Nephron progenitor cell (in vitro differentiated cells): ENCODE measurements at regions not wholly inside any gene's neighbourhood (a gene's known extent, or its start where the extent isn't known, plus 50 kb on each side); places are given as distances from the start of the nearest gene placed in this dataset.

Source experiments
- DNase-seq: peaks from one replicate; pipeline ENCODE4 v3.0.0; 2021
- H3K27ac Mint-ChIP-seq: 2 replicates; pipeline ENCODE4 v1.8.0; 2021; ENCODE audit warnings: mild to moderate bottlenecking, moderate library complexity, mixed read lengths
- H3K27me3 Mint-ChIP-seq: 2 replicates; pipeline ENCODE4 v1.8.0; 2021; ENCODE audit warnings: mild to moderate bottlenecking, low read depth, mixed read lengths; ENCODE audit not compliant: poor library complexity
- H3K36me3 Mint-ChIP-seq: 2 replicates; pipeline ENCODE4 v1.8.0; 2021; ENCODE audit warnings: low read depth, mixed read lengths
- H3K4me1 Mint-ChIP-seq: 2 replicates; pipeline ENCODE4 v1.8.0; 2021; ENCODE audit warnings: mixed read lengths
- H3K4me3 Mint-ChIP-seq: 2 replicates; pipeline ENCODE4 v1.8.0; 2021; ENCODE audit warnings: mild to moderate bottlenecking, moderate library complexity, mixed read lengths
- H3K9me3 Mint-ChIP-seq: 2 replicates; pipeline ENCODE4 v1.8.0; 2021; ENCODE audit warnings: mild to moderate bottlenecking, moderate library complexity, mixed read lengths
- TF ChIP-seq, protein P1 (sequence below): fragments of 200-600 bp; sonication (generic); IDR thresholded peaks from 2 replicates; pipeline ENCODE4 v1.5.0; 2021; ENCODE audit warnings: antibody characterized with exemption

DNA sequence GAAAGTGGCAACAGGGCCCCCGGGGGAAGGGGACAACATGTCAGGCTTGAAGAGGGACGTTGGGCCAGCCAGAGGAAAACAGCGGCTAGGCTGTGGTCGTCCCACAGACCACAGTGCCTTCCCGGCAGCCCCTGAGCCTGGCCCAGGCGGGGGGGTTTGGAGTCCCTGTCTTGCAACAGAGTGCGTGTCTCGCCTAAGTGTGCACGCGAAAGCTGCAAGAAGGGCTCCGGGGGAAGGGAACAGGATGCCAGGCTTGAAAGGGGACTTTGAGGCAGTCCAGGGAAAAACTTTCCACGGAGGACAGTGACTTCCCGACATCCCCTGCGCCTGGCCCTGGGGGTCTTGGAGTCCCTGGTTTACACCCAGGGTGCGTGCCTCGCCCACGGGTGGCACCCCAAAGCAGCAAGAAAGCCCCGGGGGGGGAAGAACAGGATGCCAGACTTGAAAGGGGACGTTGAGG lies 157.5 kb upstream of the ALG10B start:
- no peaks in the 10 kb centered on the region for H3K4me1 Mint-ChIP-seq
- H3K36me3 Mint-ChIP-seq, result peaks cover 5% of the 10 kb centered on the region
- H3K27ac Mint-ChIP-seq, result no peak overlapping the region
- no peak overlapping the region for H3K4me3 Mint-ChIP-seq
- TF ChIP-seq, protein P1, sequence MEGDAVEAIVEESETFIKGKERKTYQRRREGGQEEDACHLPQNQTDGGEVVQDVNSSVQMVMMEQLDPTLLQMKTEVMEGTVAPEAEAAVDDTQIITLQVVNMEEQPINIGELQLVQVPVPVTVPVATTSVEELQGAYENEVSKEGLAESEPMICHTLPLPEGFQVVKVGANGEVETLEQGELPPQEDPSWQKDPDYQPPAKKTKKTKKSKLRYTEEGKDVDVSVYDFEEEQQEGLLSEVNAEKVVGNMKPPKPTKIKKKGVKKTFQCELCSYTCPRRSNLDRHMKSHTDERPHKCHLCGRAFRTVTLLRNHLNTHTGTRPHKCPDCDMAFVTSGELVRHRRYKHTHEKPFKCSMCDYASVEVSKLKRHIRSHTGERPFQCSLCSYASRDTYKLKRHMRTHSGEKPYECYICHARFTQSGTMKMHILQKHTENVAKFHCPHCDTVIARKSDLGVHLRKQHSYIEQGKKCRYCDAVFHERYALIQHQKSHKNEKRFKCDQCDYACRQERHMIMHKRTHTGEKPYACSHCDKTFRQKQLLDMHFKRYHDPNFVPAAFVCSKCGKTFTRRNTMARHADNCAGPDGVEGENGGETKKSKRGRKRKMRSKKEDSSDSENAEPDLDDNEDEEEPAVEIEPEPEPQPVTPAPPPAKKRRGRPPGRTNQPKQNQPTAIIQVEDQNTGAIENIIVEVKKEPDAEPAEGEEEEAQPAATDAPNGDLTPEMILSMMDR, result no peak
- H3K9me3 Mint-ChIP-seq, result peaks cover 94% of the 10 kb centered on the region
- DNase-seq, result no peak
- H3K27me3 Mint-ChIP-seq, result peaks cover 3% of the 10 kb centered on the region

DNA sequence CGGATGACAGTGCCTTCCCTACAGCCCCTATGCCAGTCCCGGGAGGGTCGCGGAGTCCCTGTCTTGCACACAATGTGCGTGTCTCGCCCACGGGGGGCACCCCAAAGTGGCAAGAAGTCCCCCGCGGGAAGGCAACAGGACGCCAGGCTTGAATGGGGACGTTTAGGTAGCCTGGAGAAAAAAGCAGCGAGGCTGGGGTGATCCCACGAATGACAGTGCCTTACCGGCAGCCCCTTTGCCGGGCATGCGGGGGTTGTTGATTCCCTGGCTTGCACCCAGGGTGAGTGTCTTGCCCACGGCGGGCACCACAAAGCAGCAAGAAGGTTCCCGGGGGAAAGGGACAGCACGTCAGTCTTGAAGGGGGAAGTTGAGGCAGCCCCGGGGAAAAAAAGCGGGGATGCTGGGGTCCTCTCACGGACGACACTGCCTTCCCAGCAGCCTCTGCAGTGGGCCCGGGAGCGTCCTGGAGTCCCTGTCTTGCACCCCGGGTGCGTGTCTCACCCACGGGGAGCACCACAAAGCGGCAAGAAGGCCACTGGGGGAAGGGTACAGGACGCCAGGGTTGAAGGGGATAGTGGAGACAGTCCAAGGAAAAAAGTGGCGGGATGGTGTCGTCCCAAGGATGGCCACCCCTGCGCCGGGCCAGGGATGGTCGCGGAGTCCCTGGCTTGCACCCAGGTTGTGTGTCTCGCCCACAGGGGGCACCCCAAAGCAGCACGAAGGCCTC lies 156.8 kb upstream of the ALG10B start:
- Mint-ChIP-seq H3K4me3 (no peak overlapping the region), H3K36me3 (peaks cover 5% of the 10 kb centered on the region), H3K9me3 (peaks cover 94% of the 10 kb centered on the region), H3K27ac (no peak overlapping the region), H3K4me1 (no peaks in the 10 kb centered on the region), H3K27me3 (peaks cover 3% of the 10 kb centered on the region)
- DNase-seq, result no peak
- TF ChIP-seq, protein P1, result no peak

DNA sequence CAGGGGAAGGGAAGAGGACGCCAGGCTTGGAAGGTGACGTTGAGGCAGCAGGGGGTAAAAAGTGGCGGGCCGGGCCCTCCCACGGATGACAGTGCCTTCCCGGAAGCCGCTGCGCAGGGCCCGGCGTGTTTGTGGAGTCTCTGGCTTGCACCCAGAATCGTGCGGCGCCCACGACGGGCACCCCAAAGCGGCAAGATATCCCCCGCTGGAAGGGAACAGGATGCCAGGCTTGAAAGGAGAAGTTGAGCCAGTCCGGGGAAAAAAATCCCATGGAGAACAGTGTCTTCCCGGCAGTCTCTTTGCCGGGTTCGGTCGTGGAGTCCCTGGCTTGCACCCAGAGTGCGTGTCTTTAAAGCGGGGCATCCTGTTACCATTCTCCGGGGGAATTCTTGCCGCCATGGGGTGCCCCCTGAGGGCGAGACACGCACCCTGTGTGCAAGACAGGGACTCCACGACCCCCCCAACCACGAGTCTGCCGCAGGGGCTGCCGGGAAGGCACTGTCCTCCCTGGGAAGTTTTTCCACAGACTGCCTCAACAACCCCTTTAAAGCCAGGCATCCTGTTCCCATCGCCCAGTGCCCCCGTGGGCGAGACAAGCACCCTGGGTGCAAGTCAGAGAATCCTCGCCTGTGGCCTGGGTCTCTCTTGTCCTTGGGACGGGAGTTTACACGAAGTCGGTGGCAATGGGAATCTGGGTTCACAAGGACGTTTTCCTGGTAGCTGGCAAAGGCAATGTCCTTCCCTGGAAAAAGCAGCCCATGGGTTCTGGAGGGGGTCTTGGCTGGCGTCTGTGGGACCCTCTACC lies 156.1 kb upstream of the ALG10B start:
- no peak overlapping the region for H3K4me3 Mint-ChIP-seq
- H3K9me3 Mint-ChIP-seq, result peaks cover 94% of the 10 kb centered on the region
- no peaks in the 10 kb centered on the region for H3K4me1 Mint-ChIP-seq
- H3K36me3 Mint-ChIP-seq, result peaks cover 5% of the 10 kb centered on the region
- H3K27me3 Mint-ChIP-seq, result peaks cover 3% of the 10 kb centered on the region
- TF ChIP-seq, protein P1, result no peak
- no peak for DNase-seq
- no peak overlapping the region for H3K27ac Mint-ChIP-seq

DNA sequence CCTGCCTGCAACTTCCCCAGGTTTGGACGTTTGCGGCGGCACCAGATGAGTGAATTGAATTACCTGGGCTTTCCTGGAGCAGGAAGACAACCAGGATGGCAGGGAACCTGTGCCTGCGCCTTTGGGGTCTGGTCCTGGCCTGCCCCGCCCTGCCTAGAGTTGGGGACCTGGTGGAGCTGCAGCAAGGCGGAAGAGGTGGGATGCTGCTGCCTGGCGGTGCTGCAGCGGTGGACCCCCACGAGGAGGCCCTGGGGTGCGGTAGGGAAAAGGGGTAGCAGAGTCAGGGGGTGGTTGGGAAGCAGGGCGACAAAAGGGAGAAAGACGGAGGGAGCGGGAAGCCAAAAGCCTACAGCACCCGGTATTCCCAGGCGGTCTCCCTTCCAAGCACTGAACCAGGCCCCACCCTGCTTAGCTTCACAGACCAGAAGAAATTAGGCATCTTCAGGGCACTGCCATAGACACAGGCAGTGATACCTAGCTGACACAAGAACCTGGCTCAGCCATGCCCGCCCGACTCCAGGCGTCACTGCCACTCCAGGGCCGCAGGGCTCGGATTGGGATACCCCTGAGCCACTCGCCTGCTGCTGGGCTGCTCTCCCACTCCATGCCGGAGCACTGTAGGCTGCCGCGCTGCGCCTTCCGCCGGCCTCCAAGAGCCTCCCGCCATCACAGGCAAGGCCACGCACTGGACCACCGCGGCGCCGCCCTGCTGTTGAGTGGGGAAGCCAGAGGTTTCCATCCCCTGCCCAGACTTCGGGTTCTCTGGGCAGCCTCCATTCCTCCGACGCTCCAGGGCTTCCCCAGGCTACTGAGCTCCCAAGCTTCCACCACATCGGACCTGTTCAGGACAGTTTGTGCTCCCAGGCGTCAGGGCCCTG lies 155.2 kb upstream of the ALG10B start:
- TF ChIP-seq, protein P1, result no peak

DNA sequence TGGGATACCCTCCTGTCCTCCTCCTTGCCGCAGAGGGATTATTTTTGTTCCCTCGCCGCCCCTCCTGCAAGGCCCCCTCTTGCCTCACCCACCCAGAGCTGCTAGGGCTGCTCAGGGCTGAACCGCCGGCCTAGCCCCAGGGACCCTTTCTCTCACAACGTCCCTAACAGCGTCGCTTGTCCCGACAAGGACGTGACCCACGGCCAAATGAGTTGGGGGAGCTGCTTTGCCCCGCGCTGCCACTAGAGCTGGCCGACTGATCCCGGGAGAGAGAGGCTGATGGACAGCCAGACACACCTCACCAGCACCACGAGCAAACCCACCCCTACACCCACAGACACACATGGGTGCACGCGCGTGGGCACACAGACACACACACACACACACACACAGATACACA lies 154.6 kb upstream of the ALG10B start:
- TF ChIP-seq, protein P1, result no peak
- Mint-ChIP-seq H3K9me3 (peaks cover 93% of the 10 kb centered on the region), H3K27me3 (peaks cover 3% of the 10 kb centered on the region), H3K36me3 (peaks cover 5% of the 10 kb centered on the region), H3K4me3 (no peak overlapping the region), H3K27ac (no peak overlapping the region), H3K4me1 (no peaks in the 10 kb centered on the region)
- DNase-seq, result no peak

More for the DNA sequence above, 155.2 kb upstream of the ALG10B start:
- no peak for DNase-seq
- Mint-ChIP-seq H3K27me3 (peaks cover 3% of the 10 kb centered on the region), H3K36me3 (peaks cover 5% of the 10 kb centered on the region), H3K9me3 (peaks cover 93% of the 10 kb centered on the region), H3K4me1 (no peaks in the 10 kb centered on the region), H3K27ac (no peak overlapping the region), H3K4me3 (no peak overlapping the region)
